Gastrocnemius medialis (tissue), 4 donors: ENCODE measurements at regions not wholly inside any gene's neighbourhood (a gene's known extent, or its start where the extent isn't known, plus 50 kb on each side); places are given as distances from the start of the nearest gene placed in this dataset.

ENCODE experiments used
- ATAC-seq, 2 donors: fragments of 150-250 bp; one replicate each; pipeline ENCODE4 v1.9.1; 2016
- DNase-seq, 2 donors: peaks; one replicate each; pipeline ENCODE4 v3.0.0-alpha.2; 2019
- H3K27ac ChIP-seq, 4 donors: fragments of 200-600 bp; sonication (generic); 1 replicate in 1 of 4; 2 replicates in 3 of 4; pipeline ENCODE4 v1.5.1; 2016 to 2018; ENCODE audit warnings: mild to moderate bottlenecking in 2 of 4, moderate library complexity in 1 of 4
- H3K27me3 ChIP-seq, 3 donors: fragments of 200-600 bp; sonication (generic) in 2 of 3; 1 replicate in 1 of 3; 2 replicates in 2 of 3; pipeline versions ENCODE4 v1.5.1 to v1.6.0; 2016 to 2019; ENCODE audit warnings: mild to moderate bottlenecking in 1 of 3, moderate library complexity in 1 of 3
- H3K36me3 ChIP-seq, 2 donors: fragments of 200-600 bp; sonication (generic) in 1 of 2; one replicate each; pipeline ENCODE4 v1.5.1; 2017 to 2018
- H3K4me1 ChIP-seq, 2 donors: fragments of 200-600 bp; sonication (generic) in 1 of 2; one replicate each; pipeline ENCODE4 v1.5.1; 2016 to 2017; ENCODE audit warnings: mild to moderate bottlenecking in 2 of 2
- H3K4me3 ChIP-seq, 4 donors: fragments of 200-600 bp; sonication (generic) in 3 of 4; 1 replicate in 1 of 4; 2 replicates in 3 of 4; pipeline ENCODE4 v1.5.1; 2016 to 2019; ENCODE audit warnings: mild to moderate bottlenecking in 2 of 4
- H3K9me3 ChIP-seq, 3 donors: fragments of 200-600 bp; sonication (generic) in 2 of 3; 1 replicate in 1 of 3; 2 replicates in 2 of 3; pipeline ENCODE4 v1.5.1; 2016 to 2019
- POLR2A ChIP-seq, 2 donors: fragments of 450-650 bp; IDR thresholded peaks; one replicate each; pipeline ENCODE4 v1.6.1; 2017; ENCODE audit warnings: antibody characterized with exemption in 2 of 2, mild to moderate bottlenecking in 2 of 2, moderate library complexity in 2 of 2
- in situ Hi-C, 4 donors: fragments of 200-750 bp; cut with MboI; loops; one replicate each; pipeline versions ENCODE4 v1.15.0 to v1.8.0; 2017; ENCODE audit warnings: low sequenced_read_pairs in 4 of 4
- intact Hi-C: fragments of 100-400 bp; cut with DNase I; formaldehyde crosslinking; loops from one replicate; pipeline ENCODE4 v1.15.1; 2023; ENCODE audit warnings: low total_unique reads
- TF ChIP-seq, protein P1 (sequence below), 5 experiments: fragments of 450-650 bp in 3 of 5; fragments of 200-600 bp in 2 of 5; sonication (generic) in 2 of 5; IDR thresholded peaks in 4 of 5; conservative IDR thresholded peaks in 1 of 5; 1 replicate in 4 of 5; 2 replicates in 1 of 5; pipeline ENCODE4 v1.5.1; 2016 to 2019; ENCODE audit warnings: antibody characterized with exemption in 5 of 5, mild to moderate bottlenecking in 3 of 5, moderate library complexity in 3 of 5

DNA sequence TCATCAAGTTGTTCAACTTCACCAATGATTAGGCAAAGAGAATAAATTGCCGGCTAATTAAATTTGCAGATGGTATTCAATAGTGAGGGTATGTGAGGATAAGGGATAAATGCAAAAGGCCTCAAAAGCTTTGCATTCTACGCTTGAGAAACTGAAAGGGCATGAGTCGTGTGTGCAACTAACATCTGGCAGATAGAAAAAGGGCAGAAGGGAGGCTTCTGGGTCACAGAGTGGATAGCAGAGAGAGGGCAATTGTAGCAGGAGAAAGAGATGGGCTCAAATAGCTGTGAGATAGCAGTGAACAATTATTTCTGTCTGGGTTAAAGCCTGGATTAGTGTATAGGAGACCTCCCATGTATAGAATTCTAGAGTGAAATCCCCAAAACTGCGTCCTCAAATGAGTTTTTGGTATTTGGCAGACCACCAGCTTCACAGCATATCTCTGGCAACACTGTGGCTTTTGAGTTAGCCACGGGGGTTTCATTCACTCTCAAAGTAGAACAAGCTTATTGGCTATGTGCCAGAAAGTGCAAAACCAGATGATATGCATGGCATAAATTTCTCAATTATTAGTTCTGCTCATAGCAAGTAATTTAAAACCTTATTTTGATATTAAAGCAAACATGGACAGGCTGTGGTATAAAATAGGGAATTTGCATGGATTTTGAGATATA lies 586.3 kb downstream of the BRINP1 start:
- no peak overlapping the region for H3K27ac ChIP-seq
- H3K36me3 ChIP-seq: no peaks in the 10 kb centered on the region
- DNase-seq (no peak), ATAC-seq (no peak)
- H3K9me3 ChIP-seq: no peaks in the 10 kb centered on the region
- H3K4me1 ChIP-seq: no peaks in the 10 kb centered on the region
- H3K27me3 ChIP-seq: no peaks in the 10 kb centered on the region
- intact Hi-C loops: no loop called here
- in situ Hi-C loops: no loop called here
- no peak overlapping the region for H3K4me3 ChIP-seq
- TF ChIP-seq, protein P1, sequence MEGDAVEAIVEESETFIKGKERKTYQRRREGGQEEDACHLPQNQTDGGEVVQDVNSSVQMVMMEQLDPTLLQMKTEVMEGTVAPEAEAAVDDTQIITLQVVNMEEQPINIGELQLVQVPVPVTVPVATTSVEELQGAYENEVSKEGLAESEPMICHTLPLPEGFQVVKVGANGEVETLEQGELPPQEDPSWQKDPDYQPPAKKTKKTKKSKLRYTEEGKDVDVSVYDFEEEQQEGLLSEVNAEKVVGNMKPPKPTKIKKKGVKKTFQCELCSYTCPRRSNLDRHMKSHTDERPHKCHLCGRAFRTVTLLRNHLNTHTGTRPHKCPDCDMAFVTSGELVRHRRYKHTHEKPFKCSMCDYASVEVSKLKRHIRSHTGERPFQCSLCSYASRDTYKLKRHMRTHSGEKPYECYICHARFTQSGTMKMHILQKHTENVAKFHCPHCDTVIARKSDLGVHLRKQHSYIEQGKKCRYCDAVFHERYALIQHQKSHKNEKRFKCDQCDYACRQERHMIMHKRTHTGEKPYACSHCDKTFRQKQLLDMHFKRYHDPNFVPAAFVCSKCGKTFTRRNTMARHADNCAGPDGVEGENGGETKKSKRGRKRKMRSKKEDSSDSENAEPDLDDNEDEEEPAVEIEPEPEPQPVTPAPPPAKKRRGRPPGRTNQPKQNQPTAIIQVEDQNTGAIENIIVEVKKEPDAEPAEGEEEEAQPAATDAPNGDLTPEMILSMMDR (IDR thresholded peaks at IDR 0.05 in 4 of 5, conservative IDR thresholded peaks at IDR 0.05 in 1 of 5): no peak
- TF ChIP-seq POLR2A (IDR thresholded peaks at IDR 0.05): no peak

DNA sequence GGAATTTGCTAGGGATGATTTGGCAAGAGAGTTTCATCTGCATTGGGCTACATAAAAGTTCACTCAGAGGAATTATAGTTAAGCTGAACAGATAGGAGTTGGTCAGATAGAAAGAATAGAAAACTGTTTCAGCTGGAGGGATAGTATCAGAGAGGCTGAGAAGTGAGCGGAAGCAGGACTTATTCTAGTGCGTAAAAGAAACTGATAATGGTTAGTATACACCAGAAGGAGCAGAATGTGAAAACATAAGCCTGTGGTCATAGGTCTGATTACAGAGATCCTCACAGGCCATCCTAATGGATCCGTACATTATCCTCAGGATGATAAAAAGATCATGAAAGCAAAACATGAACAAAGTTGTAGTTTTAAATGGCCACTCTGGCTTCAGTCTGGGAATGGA lies 585.2 kb downstream of the BRINP1 start:
- in situ Hi-C loops (no loop called here), intact Hi-C loops (no loop called here)
- H3K36me3 ChIP-seq: no peaks in the 10 kb centered on the region
- TF ChIP-seq POLR2A (IDR thresholded peaks at IDR 0.05): no peak
- TF ChIP-seq, protein P1 (IDR thresholded peaks at IDR 0.05 in 4 of 5, conservative IDR thresholded peaks at IDR 0.05 in 1 of 5): no peak
- H3K4me1 ChIP-seq: no peaks in the 10 kb centered on the region
- DNase-seq (no peak), ATAC-seq (no peak)
- no peak overlapping the region for H3K4me3 ChIP-seq
- no peak overlapping the region for H3K27ac ChIP-seq
- no peaks in the 10 kb centered on the region for H3K27me3 ChIP-seq
- H3K9me3 ChIP-seq: no peaks in the 10 kb centered on the region

DNA sequence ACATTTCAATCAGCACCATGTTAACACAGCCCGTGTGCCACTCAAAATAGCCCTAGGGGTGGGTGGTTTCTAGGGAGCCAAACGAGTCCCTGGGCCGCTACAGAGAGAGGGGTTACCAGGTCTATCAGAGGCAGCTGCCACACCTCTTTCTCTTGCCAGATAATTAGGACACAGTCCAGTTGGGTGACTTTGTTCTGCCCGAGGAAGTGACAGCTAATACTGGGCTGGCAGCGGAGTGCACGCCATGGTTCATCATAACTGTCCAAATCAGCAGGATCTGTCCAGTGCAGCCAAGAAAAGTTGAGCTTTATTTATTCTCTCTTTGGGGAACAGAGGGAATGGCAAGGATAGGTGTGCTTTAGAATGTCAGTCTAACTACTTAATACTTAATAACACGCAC lies 583.8 kb downstream of the BRINP1 start:
- intact Hi-C loops (no loop called here), in situ Hi-C loops (no loop called here)
- H3K9me3 ChIP-seq: no peaks in the 10 kb centered on the region
- ATAC-seq (no peak), DNase-seq (no peak)
- no peak overlapping the region for H3K4me3 ChIP-seq
- TF ChIP-seq POLR2A (IDR thresholded peaks at IDR 0.05): no peak
- TF ChIP-seq, protein P1 (IDR thresholded peaks at IDR 0.05 in 4 of 5, conservative IDR thresholded peaks at IDR 0.05 in 1 of 5): no peak
- no peaks in the 10 kb centered on the region for H3K27me3 ChIP-seq
- H3K4me1 ChIP-seq: no peaks in the 10 kb centered on the region
- H3K27ac ChIP-seq: no peak overlapping the region
- no peaks in the 10 kb centered on the region for H3K36me3 ChIP-seq

DNA sequence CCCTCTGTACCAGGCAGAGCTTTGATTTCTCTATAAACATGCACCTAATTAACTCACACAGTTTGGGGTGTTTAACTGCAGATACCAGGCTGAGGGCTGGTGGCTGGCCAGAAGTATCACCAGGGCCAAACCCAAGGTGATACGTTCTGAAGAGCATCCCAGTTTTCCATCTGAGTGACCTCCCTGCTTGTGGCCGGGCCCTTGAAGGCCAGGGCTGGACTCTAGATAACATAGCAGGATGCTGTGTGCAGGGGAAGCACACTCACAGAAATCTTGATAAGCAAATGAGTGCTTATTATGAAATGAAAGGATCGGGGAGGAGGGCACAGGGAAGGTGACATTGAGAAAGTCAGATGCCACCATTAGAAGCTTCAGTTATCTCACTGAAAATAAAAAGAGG lies 582.4 kb downstream of the BRINP1 start:
- intact Hi-C loops (no loop called here), in situ Hi-C loops (no loop called here)
- Histone ChIP-seq H3K27ac (no peak overlapping the region), H3K4me1 (no peaks in the 10 kb centered on the region), H3K27me3 (no peaks in the 10 kb centered on the region), H3K4me3 (no peak overlapping the region), H3K36me3 (no peaks in the 10 kb centered on the region), H3K9me3 (no peaks in the 10 kb centered on the region)
- no peak for TF ChIP-seq POLR2A (IDR thresholded peaks at IDR 0.05)
- TF ChIP-seq, protein P1 (IDR thresholded peaks at IDR 0.05 in 4 of 5, conservative IDR thresholded peaks at IDR 0.05 in 1 of 5): no peak
- DNase-seq (no peak), ATAC-seq (no peak)

DNA sequence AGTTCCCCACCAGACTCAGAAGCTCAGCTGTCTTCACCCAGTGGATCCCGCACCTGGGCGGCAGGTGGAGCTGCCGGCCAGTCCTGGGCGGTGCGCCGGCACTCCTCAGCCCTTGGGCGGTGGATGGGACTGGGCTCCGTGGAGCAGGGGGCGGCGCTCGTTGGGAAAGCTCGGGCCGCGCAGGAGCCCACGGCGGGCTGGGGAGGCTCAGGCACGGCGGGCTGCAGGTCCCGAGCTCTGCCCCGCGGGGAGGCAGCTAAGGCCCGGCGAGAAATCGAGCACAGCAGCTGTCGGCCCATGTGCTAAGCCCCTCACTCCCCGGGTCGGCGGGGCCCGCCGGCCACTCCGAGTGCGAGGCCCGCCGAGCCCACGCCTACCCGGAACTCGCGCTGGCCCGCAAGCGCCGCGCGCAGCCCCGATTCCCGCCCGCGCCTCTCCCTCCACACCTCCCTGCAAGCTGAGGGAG lies 560.0 kb downstream of the BRINP1 start:
- Histone ChIP-seq H3K4me3 (no peak overlapping the region), H3K9me3 (no peaks in the 10 kb centered on the region), H3K27me3 (no peaks in the 10 kb centered on the region), H3K4me1 (no peaks in the 10 kb centered on the region), H3K36me3 (no peaks in the 10 kb centered on the region), H3K27ac (no peak overlapping the region)
- ATAC-seq (no peak), DNase-seq (no peak)
- intact Hi-C loops: no loop called here
- TF ChIP-seq, protein P1 (IDR thresholded peaks at IDR 0.05 in 4 of 5, conservative IDR thresholded peaks at IDR 0.05 in 1 of 5): no peak
- no peak for TF ChIP-seq POLR2A (IDR thresholded peaks at IDR 0.05)
- in situ Hi-C loops: no loop called here
